ENCODE measurements at regions not wholly inside any gene's neighbourhood (a gene's known extent, or its start where the extent isn't known, plus 50 kb on each side); places are given as distances from the start of the nearest gene placed in this dataset.

DNA sequence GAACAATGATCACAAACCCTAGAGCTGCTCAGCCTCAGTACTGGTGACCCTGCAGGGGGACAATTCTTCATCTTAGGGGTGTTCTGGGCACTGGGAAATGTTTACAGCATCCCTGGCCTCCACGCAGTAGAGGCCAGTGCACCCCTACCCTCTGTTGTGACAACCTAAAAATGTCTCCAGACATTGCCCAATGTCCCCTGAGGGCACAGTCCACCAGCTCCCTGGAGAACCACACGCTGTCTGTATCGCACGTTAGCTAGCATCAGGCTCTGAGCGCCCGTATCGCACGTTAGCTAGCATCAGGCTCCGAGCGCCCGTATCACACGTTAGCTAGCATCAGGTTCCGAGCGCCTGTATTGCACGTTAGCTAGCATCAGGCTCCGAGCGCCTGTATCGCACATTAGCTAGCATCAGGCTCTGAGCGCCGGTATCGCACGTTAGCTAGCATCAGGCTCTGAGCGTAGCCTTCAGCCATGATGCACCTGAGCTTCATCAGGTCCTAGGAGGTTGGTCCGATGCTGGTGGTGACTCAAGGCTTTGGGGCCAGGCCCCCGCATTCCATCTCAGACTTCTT is 111.1 kb upstream of the ANO1 start:
- DNase-seq (ENCODE audit: insufficient read length, low spot score): no peak
- no peak for FAIRE-seq
- TF ChIP-seq CTCF (IDR thresholded peaks at IDR 0.05; ENCODE audit: insufficient read depth, missing control alignments): no peak

DNA sequence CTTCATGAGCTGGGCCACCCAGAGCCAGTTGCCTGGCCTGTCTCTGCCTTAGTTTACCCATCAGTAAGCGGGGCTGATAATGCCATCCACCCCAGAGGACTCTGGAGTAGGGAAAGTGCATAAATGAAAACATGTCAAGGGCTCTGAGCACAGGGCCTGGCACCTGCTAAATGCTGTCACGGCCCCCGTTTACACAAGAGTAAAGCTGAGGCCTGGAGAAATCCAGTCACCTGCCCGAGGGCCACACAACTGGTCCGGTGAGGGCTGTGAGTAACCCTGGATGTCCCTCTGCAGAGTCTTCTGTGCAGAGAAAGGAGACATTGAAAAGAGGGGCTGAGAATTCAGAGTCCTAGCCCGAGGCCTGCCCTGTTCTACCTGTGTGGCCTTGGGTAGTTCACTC is 110.6 kb upstream of the ANO1 start:
- TF ChIP-seq CTCF (IDR thresholded peaks at IDR 0.05; ENCODE audit: insufficient read depth, missing control alignments): no peak
- FAIRE-seq (no peak), DNase-seq (ENCODE audit: insufficient read length, low spot score) (no peak)

DNA sequence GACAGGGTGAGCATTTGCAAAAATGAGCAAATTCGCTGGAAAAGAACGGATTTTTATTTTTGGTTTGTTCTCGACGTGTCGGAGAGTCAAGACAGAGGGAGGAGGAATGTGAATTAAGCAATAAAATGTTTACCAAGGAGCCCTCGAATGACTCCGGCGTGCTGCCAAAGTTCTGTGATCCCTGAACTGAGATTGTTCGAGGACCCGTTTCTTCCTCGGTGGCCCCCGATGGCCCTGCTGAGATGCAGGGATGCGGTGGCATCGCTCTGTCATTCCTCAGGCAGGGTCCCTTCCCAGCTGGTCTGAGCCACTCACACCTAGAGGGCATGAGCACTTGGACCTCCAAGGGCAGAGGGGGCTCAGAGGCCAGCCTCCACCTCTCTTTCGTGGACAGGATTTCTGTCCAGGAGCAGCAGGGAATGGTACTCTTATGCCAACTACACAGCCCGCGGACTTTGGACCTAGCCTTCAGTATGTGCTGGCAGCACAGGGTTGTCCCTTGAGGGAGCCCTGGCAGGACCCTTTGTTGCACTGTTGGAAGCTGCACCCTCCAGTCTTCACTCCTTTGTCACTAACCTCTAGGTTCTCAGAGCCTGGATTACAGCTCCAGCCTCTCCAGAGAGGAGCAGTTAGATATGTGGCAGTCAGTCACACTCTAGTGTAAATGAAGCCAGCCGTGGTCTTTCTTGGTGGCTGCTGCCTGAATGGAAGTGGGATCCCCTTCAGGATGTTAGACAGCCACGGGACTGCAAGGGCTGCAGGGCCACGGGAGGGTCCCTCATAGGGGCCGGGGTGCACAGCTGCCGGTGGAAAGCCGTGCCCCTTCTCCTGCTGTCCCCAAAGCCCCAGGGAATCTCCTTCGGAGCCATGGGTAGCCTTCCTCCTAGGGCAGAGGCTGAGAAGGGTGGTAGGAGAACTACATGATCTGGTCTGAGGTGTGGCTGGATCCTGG is 109.4 kb upstream of the ANO1 start:
- TF ChIP-seq CTCF (IDR thresholded peaks at IDR 0.05; ENCODE audit: insufficient read depth, missing control alignments): no peak
- FAIRE-seq (no peak), DNase-seq (ENCODE audit: insufficient read length, low spot score) (no peak)

DNA sequence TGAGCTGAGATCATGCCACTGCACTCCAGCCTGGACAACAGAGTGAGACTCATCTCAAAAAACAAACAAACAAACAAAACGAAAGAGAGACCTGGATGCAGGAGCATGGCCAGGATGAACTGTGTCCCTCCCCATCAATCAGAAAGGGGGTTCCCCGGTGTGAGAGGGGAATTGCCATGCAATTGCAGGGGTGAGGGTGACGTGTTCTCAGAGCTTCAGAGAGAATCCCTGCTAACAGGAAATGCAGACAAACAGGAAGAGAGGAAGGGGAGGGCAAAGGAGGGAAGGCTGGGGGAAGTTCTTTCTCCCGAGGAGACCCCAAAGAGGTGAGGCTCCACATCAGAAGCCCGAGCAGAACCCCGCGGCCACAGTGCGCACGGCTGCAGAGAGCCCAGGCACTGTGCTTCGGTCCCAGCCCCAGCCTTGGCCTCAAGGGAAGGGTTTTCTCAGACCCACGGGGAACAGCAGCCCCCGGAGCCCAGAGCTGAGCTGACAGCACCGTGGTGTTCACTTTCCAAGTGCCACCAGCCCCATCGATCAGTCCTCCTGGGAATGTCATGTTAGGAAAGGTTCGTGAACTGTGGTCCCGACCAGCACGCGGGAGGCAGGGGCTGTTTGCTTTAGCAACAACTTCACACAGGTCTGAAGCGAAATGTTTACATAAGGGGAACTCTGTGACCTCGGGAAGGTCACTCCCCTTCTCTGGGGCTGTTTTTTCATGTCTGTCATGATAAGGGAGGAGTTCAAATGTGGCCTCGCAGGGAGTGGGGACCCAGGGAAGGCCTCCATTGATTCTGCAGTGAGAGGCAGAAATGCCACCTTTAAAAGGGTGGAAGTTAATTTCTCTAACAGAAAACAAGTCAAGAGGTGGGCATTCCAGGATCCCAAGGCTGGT is 108.0 kb upstream of the ANO1 start:
- DNase-seq (ENCODE audit: insufficient read length, low spot score) (no peak), FAIRE-seq (no peak)

GRCh38 chr11:69970785-69971535 is 107.2 kb upstream of the ANO1 start:
- no peak for FAIRE-seq
- TF ChIP-seq CTCF (IDR thresholded peaks at IDR 0.05; ENCODE audit: insufficient read depth, missing control alignments): no peak

More for the DNA sequence above, 108.0 kb upstream of the ANO1 start:
- TF ChIP-seq CTCF (IDR thresholded peaks at IDR 0.05; ENCODE audit: insufficient read depth, missing control alignments): no peak

DNA sequence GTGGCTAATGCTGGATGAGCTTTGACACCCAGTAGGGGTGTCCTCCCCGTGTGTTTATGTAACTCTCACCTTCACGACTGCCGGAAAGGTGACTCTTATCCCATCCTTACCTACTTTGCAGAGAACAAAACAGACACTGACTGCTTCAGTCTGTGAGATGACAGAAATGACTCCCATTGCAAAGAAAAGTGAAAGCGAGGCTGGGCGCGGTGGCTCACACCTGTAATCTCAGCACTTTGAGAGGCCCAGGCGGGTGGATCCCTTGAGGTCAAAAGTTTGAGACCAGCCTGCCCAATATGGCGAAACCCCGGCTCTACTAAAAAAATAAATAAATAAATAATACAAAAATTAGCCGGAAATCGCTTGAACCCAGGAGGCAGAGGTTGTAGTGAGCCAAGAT is 106.4 kb upstream of the ANO1 start:
- TF ChIP-seq CTCF (IDR thresholded peaks at IDR 0.05; ENCODE audit: insufficient read depth, missing control alignments): no peak
- FAIRE-seq (no peak), DNase-seq (ENCODE audit: insufficient read length, low spot score) (no peak)

More at GRCh38 chr11:69970785-69971535, 107.2 kb upstream of the ANO1 start:
- DNase-seq (ENCODE audit: insufficient read length, low spot score): no peak

Data from D721Med (cell line).